ENCODE measurements at regions not wholly inside any gene's neighbourhood (a gene's known extent, or its start where the extent isn't known, plus 50 kb on each side); places are given as distances from the start of the nearest gene placed in this dataset.
A peak's percentile ranks its signal among the peaks of the same experiment; 100 is the strongest.
"Not testable (repeated sequence)": the region's sequence is repeated elsewhere in the genome, so short reads cannot be mapped to it uniquely, and the experiment has no call there.

DNA sequence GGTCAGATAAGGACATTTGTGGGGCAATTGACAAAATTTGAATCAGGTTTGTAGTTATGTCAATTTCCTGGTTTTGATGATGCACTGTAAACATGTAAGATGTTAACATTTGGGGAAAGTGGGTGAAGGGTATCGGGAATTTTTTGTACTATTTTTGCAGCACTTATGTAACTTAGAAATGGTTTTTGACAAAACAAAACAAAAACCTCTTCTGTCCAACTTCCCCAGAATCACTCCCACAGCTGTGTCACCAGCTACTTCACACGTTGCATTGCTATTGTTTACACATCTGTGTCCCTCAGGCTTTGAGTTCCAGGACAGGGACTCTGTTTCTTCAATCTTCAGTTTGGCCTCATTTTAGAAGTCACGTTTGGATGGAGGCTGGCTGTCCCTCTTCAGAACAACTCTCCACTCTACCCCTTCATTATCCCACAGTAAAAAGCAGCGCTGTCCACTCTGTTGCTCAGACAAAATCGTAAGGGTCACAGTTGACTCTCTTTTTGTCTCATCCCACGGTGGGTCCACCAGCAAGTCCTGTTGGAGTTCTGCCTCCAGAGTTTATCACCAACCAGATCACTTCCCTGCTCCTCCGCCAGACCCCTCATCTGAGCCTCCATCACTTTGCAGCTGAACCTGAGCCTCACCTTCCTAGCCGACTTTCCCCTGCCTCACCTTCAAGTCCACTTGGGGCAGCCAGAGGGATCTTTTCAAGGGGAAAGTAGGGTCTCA lies 63.2 kb downstream of the NENF start:
- DNase-seq = no peak

DNA sequence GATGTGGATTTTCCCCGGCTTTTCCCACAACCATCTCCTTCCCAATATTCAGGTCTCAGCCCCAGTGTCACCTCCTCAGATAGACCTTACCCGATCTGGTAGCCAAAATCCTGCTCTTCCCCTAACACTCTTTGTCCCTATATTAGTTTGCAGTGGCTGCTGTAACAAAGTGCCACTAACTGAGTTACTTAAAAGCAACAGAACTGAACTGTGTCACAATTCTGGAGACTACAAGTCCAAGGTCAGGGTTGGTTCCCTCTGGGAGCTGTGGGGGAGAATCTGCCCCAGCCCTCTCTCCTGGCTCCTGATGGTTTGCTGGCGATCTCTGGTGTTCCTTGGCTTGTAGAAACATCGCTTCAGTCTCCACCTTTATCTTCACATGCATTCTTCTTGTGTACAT lies 64.0 kb downstream of the NENF start:
- DNase-seq = no peak

DNA sequence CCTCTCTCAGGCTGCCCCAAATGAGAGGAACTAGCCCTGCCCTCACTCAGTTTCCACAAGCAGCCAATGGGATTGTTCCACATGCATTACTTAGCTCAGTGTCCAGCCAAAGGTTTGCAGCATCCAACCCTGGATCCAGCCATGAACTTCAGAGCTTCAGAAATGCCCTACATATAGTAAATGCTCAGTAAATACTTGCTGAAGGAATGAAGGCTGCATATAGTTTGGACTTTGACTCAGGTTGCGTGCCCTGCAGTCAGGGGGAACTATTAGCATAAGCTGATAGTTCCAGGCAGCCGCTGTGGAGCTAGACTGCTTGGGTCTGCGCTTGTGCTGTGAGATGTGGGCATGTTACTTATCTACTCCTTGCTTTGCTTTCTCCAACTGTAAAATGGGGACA lies 64.8 kb downstream of the NENF start:
- no peak for DNase-seq

DNA sequence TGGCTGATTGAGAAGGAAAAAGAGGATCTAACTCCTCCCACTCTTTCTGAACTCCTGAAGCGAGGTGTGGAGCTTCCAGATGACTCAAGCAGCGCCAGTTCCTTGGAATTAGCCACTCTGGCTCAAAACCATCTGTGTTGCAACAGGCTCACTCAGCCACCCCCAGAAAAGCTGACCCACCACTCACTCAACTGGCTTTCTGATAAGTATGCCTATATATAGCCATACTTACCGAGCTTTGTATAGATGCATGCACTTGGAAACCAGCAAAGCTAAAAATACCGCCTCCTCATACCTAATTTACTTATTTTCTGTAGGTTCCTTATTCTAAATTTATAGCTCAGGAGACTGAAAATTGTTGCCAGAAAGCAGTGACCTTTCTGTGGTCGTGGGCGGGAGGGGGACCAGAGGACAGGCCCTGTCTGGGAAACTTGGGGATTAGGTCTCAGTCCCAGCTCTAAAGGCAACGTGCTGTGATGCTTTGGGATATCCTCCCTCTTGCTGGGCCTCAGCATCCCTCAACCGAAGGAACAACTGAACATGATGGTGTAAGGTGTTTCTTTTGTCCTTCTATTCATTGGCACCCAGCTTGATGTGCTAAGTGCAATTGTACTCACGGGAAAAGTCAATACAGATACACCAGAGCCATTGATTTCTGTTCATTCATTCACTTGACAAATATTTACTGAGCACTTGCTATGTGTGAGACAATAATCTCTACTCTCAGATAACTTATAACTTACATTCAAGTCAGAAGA lies 65.7 kb downstream of the NENF start:
- no peak for DNase-seq

DNA sequence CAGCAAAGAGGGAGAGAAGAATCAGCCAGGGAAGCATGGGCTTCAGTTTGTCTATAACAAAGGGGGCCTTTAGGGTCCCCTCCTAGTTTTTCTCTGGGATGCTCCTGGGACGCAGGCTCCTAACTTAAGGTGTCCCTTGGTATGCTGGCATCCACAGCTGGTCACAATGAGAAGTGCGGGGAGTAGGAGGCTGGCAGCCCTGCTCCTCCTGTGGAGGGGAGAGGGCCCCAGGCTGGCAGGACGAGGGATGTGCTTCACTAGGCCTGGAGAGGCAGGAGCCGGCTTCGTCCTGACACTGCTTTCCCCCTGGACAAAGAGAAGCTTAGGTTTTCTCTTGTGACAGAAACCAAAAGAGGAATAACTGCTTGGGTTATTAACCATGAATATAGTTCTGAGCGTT lies 67.6 kb downstream of the NENF start:
- no peak for DNase-seq

DNA sequence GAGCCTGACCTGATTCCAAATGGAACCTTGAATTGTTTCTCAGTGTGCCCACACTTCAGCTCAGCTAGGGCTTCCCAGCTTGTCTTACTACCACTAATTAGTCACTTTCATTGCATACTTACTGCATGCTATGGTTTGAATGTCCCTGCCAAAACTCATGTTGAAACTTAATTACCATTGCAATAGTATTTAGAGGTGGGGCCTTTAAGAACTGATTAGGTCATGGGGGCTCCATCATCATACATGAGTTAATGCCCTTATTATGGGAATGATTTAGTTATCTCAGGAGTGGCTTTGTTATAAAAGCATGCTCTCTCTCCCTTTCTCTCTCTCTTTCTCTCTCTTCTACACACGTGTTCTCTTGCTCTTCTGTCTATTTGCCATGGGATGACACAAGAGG lies 68.3 kb downstream of the NENF start:
- no peak for DNase-seq

DNA sequence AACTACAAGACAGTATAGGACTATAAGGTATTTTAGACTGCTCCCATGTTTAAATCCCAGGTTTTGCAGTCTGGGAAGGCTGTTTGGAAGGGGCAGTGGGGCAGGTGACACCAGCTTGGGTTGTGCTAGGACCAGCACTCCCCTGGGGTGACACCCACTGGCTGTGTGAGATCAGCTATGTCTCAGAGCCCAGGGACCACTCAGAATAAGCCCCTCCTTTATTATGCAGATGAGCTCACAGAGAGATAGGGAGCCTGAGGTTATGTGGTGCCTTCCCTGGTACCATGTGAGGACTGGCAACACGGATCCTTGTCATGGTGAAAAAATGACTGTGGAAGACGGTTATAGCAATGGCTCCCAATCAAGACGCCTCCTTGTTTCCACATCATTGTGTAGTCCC lies 71.0 kb downstream of the NENF start:
- no peak for DNase-seq

DNA sequence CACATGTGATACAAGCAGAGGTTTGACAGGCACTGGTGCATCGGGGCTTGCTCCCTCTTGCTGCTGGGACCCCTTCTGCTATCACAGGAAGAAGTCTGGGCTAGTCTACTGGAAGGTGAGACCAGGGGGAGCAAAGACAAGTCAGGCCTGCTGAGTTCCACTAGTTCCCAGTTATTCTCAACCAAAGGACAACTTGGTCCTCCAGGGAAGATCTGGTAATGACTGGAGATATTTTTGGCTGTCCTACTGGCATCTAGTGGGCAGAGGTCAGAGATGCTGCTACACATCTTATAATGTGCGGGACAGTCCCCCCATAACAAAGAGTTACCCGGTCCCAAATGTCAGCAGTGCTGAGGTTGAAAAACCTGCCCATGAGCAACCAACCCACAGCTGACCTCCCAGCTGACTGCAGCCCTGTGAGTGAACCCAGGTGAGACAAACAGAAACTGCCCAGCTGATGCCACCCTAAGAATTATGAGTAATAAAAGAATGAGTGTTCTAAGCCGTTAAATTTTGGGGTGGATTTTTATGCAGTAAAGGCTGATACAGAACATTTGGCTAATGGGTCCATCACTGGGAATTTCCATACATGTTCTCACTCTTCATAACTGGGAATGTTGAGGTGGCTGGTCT lies 71.6 kb downstream of the NENF start:
- DNase-seq = no peak

DNA sequence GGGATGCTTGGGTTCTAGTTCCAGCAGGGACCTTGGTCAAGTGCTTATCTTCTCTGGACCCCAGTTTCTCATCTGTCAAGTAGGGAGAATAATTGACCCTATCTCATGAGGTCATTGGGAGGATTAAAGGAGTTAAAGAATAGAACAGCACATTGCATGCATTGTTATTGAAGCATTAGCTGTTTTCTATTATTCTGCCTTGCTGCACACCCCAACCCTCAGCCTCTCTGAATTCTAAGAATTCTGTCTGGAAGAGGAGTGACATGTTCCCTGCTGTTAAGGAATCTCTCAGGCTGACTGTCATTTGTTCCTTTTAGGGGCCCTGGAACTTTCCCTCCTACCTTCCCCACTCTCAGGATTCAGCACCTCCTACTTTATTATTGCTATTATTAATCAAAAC lies 73.9 kb downstream of the NENF start:
- DNase-seq = no peak

DNA sequence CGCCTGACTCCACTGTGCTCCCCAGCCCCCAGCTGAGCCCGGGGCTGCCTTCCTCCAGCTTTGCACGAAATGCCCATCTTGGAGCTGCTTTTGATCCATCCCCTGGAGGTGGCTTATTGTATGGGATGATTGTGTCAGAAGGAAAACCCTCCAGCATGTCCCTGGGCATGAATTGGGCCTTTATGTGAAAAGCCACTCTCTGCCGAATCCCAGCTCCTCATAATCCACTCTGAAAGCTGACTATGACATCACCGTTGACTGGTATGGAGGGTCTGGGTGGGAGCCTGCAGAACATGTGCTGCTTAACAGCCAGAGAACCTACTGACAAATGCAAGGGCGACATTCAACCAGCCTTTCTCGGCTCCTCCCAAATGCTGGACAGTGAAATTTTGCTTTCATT lies 74.6 kb downstream of the NENF start:
- no peak for DNase-seq

DNA sequence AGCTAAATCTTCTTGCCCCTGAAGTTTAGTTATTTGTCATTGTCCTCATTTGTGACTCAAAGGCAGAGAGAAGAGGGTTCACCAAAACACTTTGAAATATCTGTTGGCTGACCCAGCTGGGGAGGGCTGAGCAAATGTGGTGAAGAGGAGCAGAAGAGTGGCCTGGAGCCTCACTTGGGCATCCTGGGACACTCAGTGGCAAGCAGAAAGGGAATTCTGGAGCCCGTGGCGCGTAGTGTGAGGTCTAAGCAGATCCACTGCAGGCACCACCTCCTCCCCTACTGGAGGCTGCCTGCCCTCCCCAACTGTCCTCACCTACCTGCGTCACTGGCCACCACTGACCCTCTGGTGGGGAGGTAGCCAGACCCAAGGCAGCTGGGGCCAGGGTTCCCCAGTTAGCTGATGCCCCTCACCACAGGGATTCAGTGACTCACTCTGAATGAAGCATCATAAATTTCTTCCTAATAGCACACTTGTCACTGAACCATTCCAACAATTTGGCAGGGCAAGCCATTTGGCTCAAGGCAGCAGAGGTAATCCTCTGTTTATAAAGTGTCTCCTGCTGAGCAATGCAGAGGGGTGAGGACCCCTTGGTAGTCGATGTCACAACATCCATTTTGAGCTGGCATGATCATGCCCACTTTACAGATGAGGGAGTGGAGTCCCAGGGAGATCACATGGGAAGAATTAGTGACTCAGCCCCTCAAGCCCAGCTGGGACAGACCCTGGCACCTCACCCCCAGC lies 80.3 kb downstream of the NENF start:
- peak; percentile 73 for DNase-seq

DNA sequence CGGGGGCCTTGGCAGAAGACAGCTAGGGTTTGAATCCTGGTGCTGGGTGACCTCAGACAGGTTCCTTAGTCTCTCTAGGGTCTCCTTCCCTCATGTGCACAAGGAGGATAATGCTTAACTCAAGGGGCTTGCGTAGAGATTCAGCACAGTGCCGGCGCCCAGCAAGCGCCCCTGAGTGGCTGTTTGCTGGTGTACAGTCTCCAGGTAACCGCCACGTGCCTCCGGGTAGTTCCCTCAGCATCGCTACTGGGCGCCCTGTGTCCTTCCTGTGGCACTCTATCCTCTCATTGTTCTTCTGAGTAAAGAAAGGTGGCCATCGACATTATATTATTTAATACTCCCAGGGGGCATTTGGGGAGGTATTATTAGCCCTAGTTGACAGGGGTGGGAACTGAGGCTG lies 80.9 kb downstream of the NENF start:
- DNase-seq = peak; percentile 61

DNA sequence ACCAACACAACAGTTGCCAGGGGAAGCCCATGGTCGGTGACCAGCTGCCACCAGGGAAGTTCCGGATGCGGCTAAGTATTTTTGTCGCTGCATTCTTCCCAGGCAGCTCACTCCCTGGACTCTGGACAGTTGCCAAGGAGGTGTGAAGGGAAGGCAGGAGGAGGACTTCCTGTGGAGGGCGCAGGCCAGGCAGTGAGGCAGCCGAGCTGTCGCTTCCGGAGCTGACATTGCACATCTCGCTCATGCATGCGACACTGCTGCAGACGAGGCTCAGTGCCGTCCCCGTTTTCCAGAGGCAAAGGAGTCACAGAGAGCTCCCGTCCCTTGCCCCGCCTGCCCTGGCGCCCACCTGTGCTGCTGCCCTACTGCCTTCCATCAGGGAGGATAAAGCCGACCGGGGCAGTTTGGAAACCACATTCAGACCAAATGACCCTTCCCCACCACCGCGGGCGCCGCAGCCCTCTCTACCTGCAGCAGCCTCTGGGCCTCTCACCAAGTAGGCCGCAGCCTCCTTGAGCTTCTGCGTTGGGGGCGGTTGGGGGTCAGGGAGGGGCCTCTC lies 81.4 kb downstream of the NENF start:
- DNase-seq = peak; percentile 77

DNA sequence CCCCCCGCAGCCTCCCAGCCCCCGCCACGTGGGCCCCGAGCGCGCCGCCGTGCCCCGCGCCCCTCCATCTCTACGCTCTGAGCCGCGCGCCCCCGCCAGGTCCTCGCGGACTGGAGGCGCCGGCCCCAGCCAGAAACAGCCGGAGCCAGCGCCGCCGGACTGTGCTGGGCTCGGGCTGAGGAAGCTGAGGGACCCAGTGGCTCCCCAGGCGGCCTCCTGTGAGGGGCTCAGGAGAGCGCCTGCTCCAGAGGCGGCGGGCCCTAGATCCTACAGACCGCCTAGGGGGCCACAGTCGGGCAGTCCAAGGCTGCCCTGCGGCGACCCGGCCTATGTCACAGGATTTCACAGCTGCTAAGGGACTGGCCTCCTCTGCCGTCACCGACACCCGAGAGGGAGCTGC lies 82.1 kb downstream of the NENF start:
- DNase-seq = no peak

DNA sequence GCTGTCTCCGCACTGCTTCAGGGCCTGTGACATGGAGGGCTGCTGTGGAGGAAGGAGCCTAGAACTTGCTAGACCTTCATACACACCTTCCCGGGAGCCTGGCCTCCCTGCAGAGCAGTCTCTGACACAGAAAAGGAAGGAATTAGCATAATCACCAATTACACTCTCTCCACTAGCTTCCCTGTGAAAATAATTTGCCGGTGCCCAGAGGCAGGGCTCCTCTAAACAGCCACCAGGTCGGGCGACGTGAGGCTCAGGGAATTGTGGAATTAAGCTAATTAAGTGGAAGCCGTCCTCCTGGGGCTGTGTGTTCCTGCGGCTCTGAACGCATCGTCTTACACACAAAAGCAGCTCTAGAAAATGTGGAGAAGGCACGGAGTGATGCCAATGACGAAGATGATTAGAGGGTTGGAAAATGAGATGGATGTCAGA lies 82.6 kb downstream of the NENF start:
- DNase-seq = no peak

DNA sequence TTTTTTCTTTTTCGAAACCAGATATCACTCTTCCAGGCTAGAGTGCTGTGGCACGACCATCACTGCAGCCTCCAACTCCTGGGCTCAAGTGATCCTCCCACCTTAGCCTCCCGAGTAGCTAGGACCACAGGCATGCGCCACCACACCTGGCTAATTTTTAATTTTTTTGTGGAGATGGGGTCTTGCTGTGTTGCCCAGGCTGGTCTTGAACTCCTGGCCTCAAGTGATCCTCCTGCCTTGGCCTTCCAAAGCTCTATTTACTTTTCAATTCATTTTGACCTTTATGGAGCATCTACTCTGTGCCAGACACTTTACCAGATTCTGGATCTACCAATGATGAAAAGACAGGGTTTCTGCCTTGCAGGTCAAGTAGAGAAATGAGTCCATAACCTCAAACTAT lies 83.3 kb downstream of the NENF start:
- DNase-seq = not testable (repeated sequence)

DNA sequence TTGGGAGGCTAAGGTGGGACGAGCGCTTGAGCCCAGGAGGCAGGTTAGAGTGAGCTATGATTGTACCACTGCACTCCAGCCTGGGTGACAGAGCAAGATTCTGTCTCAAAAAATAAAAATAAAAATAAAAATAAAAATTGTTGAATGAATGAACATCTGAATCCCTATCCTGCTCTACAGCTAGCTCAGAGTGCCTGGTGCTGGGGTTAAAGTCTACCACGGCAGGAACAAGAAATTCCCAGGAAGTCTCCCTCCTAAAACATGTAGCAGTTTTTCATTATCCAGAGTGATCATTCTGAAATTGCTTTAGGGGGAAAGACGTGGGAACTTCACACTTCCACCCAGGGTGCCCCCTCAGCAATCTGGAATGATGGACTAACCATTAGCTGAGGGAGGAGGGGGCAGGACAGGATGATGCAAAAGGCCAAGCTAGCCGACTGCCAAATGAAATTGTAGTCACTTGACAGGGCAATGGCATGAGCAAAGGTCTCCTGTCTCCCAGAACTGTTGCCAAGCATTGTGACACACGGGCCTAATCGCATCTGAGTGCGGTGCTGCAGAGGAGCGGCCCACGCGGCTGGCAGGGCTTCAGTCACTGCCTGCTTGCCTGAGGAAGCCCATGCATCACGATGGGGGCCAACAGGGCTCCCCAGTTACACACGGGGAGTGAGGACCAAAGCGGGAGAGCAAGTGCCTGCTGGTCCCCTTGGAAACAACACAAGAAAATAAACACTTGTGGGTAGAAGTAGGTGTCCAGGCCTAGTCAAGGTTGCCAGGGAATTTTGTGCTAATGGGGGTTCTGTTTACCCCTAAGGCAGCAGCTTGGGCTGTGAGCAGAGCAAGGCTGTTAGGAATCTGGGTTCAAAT lies 85.7 kb downstream of the NENF start:
- DNase-seq = peak; percentile 53

DNA sequence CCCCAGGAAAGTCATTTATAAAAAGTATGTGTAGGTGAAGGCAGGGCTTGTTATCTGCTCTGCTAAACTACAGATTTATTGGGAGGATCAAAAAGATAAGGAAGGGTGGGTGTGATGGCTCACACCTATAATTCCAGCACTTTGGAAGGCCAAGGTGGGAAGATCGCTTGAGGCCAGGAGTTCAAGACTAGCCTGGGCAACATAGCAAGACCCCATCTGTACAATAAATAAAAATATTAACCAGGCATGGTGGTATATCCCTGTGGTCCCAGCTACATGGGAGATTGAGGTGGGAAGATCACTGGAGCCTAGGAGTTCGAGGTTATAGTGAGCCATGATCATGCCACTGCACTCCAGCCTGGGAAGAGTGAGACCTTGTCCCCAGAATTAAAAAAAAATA lies 86.4 kb downstream of the NENF start:
- DNase-seq = no peak

DNA sequence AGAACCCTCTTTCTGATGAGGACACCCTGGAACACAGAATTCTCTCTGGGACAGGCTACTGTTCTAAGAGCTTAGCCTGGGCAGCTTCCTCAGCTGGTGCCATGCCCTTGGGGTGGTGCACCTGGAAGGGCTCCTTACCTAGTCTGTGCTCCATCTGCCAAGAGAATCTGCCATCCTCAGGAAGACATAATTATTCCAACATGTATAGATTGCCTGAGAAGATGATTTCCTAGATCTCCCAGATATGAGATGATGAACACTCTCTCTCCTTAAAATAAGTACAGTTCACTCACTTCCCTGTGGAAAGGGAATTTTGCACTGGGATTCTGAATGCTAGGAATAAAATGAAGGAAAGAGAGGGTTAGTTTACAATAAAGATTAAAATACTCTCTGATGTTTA lies 87.6 kb downstream of the NENF start:
- no peak for DNase-seq

DNA sequence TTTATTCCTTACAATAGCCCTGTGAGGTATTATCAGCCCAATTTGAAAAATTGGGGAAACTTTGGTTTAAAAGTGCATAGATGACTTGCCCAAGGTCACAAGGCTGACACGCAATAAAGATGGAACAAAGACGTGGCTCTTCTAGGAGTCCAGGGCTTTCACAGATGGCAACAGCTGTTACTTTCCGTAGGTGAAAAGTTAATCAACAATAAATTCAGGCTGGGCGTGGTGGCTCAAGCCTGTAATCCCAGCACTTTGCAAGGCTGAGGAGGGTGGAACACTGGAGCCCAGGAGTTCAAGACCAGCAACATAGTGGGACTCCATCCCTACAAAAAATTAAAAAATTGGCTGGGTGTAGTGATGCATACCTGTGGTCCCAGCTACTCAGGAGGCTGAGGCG lies 87.8 kb upstream of the ATF3 start:
- DNase-seq = no peak

DNA sequence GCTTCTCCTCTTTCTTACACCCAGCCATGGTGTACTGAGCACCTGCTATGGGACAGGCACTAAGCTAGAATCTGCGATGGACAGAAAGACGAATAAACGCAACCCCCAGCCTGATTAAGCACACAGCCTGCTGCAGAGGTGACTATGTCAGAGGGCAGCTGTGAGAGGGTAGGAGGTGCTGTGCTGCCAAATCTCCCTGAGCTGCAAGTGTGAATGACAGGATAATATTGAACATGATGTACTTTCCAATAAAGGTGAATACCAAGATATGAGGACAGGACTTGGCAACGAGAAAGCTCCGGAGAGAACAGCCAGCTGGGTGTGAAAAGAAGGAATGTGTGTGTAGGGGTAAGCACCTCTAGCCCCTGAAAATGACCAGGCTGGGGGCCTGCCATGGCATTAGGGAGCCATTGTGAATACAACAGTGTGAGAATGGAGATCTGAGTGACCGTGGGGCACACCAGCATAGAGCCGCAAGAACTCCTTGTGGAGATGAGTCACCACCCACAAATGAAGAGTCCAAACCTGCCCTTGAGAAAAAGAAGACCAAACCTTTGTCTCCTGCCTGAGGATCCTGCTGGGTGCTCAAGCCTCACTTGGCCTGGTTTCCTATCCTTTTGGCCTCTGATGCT lies 83.0 kb upstream of the ATF3 start:
- no peak for DNase-seq

DNA sequence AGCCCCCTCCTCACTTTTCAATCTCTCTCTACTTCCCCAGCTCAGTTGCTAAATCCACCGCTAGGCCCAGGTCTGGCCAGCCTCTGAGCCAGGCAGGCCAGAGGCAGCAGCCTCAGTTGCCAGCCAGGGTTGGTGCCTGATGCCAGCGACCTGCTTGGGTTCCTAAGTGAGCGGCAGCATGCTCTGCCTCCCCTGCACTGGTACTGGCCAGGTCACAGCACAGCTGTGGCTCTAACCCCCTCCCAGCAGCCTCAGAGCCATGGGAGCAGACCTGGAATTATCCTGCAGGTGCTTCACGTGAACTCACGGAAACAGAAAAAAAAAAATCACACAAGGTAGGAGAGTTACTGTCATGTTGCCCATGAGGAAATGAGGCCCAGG lies 82.5 kb upstream of the ATF3 start:
- no peak for DNase-seq

Data from DMS79 treated with DMSO at 0.1 percent for 48 hours (cell line).